Dermis blood vessel endothelial cell (primary cell): ENCODE measurements at regions not wholly inside any gene's neighbourhood (a gene's known extent, or its start where the extent isn't known, plus 50 kb on each side); places are given as distances from the start of the nearest gene placed in this dataset.
A peak's percentile ranks its signal among the peaks of the same experiment; 100 is the strongest.

Experiments
- DNase-seq: peaks from one replicate; pipeline ENCODE4 v3.0.0; 2010

- no peak for DNase-seq
Observed at GRCh38 chr13:105087945-105088344, 1447.5 kb downstream of the EFNB2 start.

- no peak for DNase-seq
Observed at GRCh38 chr13:105084931-105085330, 1450.5 kb downstream of the EFNB2 start.

- DNase-seq, result no peak
Observed at GRCh38 chr13:105083992-105084391, 1451.5 kb downstream of the EFNB2 start.

- DNase-seq, result no peak
Observed at GRCh38 chr13:105074755-105075154, 1460.7 kb downstream of the EFNB2 start.

- DNase-seq, result no peak
Observed at GRCh38 chr13:105073041-105073440, 1462.4 kb downstream of the EFNB2 start.

- DNase-seq, result no peak
Observed at GRCh38 chr13:105070452-105070851, 1465.0 kb downstream of the EFNB2 start.

- no peak for DNase-seq
Observed at GRCh38 chr13:105069106-105069505, 1466.4 kb downstream of the EFNB2 start.

GRCh38 chr13:105063676-105064075 is 1471.8 kb downstream of the EFNB2 start:
- DNase-seq, result peak; percentile 30

GRCh38 chr13:105059786-105060185 is 1475.7 kb downstream of the EFNB2 start:
- no peak for DNase-seq

- no peak for DNase-seq
Observed at GRCh38 chr13:105058517-105058916, 1476.9 kb downstream of the EFNB2 start.

- DNase-seq, result no peak
Observed at GRCh38 chr13:105052711-105053110, 1482.8 kb downstream of the EFNB2 start.

GRCh38 chr13:105050686-105051085 is 1484.8 kb downstream of the EFNB2 start:
- no peak for DNase-seq

- no peak for DNase-seq
Observed at GRCh38 chr13:105048677-105049076, 1486.8 kb downstream of the EFNB2 start.

- DNase-seq, result no peak
Observed at GRCh38 chr13:105047676-105048295, 1487.7 kb downstream of the EFNB2 start.

GRCh38 chr13:105037110-105037509 is 1498.4 kb downstream of the EFNB2 start:
- DNase-seq, result peak; percentile 56

- peak; percentile 68 for DNase-seq
Observed at GRCh38 chr13:105035092-105035491, 1500.4 kb downstream of the EFNB2 start.

GRCh38 chr13:105033999-105034398 is 1501.5 kb downstream of the EFNB2 start:
- DNase-seq, result no peak

GRCh38 chr13:105031306-105031705 is 1504.2 kb downstream of the EFNB2 start:
- DNase-seq, result no peak

- no peak for DNase-seq
Observed at GRCh38 chr13:105030851-105031250, 1504.6 kb downstream of the EFNB2 start.

GRCh38 chr13:105019073-105019472 is 1516.4 kb downstream of the EFNB2 start:
- DNase-seq, result no peak

- no peak for DNase-seq
Observed at GRCh38 chr13:105016266-105016665, 1519.2 kb downstream of the EFNB2 start.

- DNase-seq, result no peak
Observed at GRCh38 chr13:105008604-105009003, 1526.9 kb downstream of the EFNB2 start.

- peak; percentile 95 for DNase-seq
Observed at GRCh38 chr13:105007166-105007808, 1528.2 kb downstream of the EFNB2 start.

- no peak for DNase-seq
Observed at GRCh38 chr13:104996022-104996421, 1539.4 kb downstream of the EFNB2 start.

- no peak for DNase-seq
Observed at GRCh38 chr13:104993708-104994107, 1541.8 kb downstream of the EFNB2 start.
